ENCODE measurements at regions not wholly inside any gene's neighbourhood (a gene's known extent, or its start where the extent isn't known, plus 50 kb on each side); places are given as distances from the start of the nearest gene placed in this dataset.
"Not testable (repeated sequence)": the region's sequence is repeated elsewhere in the genome, so short reads cannot be mapped to it uniquely, and the experiment has no call there.

- H3K27me3 ChIP-seq (ENCODE audit: control insufficient read depth, low read length); H3K36me3 ChIP-seq (ENCODE audit: control insufficient read depth, low read length); H3K9me3 ChIP-seq (ENCODE audit: control insufficient read depth, insufficient read depth, low read length); H4K20me1 ChIP-seq (ENCODE audit: control insufficient read depth, insufficient read depth, low read depth, low read length); H3K9me2 ChIP-seq (replicated peaks; ENCODE audit: control insufficient read depth, low read length); H3F3A ChIP-seq (ENCODE audit: control insufficient read depth, insufficient read depth); H3K4me1 ChIP-seq (ENCODE audit: control insufficient read depth, low read length); H3K4me3 ChIP-seq (ENCODE audit: low read length); H3K4me2 ChIP-seq (ENCODE audit: low read length); H3K27ac ChIP-seq (ENCODE audit: low read depth, low read length); H3K79me2 ChIP-seq (ENCODE audit: control insufficient read depth, low read length): not testable (repeated sequence)
These were observed 64.4 kb downstream of the TMEM200C start for GRCh38 chr18:5830902-5831301.

GRCh38 chr18:5828913-5829312, 66.4 kb downstream of the TMEM200C start:
- no peak overlapping the region for H3K27ac ChIP-seq (ENCODE audit: low read depth, low read length)
- TF ChIP-seq CTCF (IDR thresholded peaks at IDR 0.05; ENCODE audit: low read depth, low read length, poor library complexity, severe bottlenecking) (no peak), EZH2phosphoT487 (IDR thresholded peaks at IDR 0.05; ENCODE audit: borderline replicate concordance, low read length) (no peak)
- H3K27me3 ChIP-seq (ENCODE audit: control insufficient read depth, low read length) = no peaks in the 10 kb centered on the region
- H3K9me3 ChIP-seq (ENCODE audit: control insufficient read depth, insufficient read depth, low read length) = no peaks in the 10 kb centered on the region
- no peaks in the 10 kb centered on the region for H3K9me2 ChIP-seq (replicated peaks; ENCODE audit: control insufficient read depth, low read length)
- H3K4me2 ChIP-seq (ENCODE audit: low read length) = no peak overlapping the region
- H3K36me3 ChIP-seq (ENCODE audit: control insufficient read depth, low read length) = no peaks in the 10 kb centered on the region
- no peaks in the 10 kb centered on the region for H3F3A ChIP-seq (ENCODE audit: control insufficient read depth, insufficient read depth)
- H3K79me2 ChIP-seq (ENCODE audit: control insufficient read depth, low read length) = no peaks in the 10 kb centered on the region
- no peak overlapping the region for H3K4me3 ChIP-seq (ENCODE audit: low read length)
- H4K20me1 ChIP-seq (ENCODE audit: control insufficient read depth, insufficient read depth, low read depth, low read length) = no peaks in the 10 kb centered on the region
- H3K4me1 ChIP-seq (ENCODE audit: control insufficient read depth, low read length) = no peaks in the 10 kb centered on the region

- H4K20me1 ChIP-seq (ENCODE audit: control insufficient read depth, insufficient read depth, low read depth, low read length) = no peaks in the 10 kb centered on the region
- H3K36me3 ChIP-seq (ENCODE audit: control insufficient read depth, low read length) = no peaks in the 10 kb centered on the region
- no peaks in the 10 kb centered on the region for H3F3A ChIP-seq (ENCODE audit: control insufficient read depth, insufficient read depth)
- no peak overlapping the region for H3K27ac ChIP-seq (ENCODE audit: low read depth, low read length)
- no peaks in the 10 kb centered on the region for H3K79me2 ChIP-seq (ENCODE audit: control insufficient read depth, low read length)
- no peaks in the 10 kb centered on the region for H3K9me3 ChIP-seq (ENCODE audit: control insufficient read depth, insufficient read depth, low read length)
- no peaks in the 10 kb centered on the region for H3K4me1 ChIP-seq (ENCODE audit: control insufficient read depth, low read length)
- H3K4me3 ChIP-seq (ENCODE audit: low read length) = no peak overlapping the region
- H3K9me2 ChIP-seq (replicated peaks; ENCODE audit: control insufficient read depth, low read length) = no peaks in the 10 kb centered on the region
- TF ChIP-seq EZH2phosphoT487 (IDR thresholded peaks at IDR 0.05; ENCODE audit: borderline replicate concordance, low read length) (no peak), CTCF (IDR thresholded peaks at IDR 0.05; ENCODE audit: low read depth, low read length, poor library complexity, severe bottlenecking) (no peak)
- no peaks in the 10 kb centered on the region for H3K27me3 ChIP-seq (ENCODE audit: control insufficient read depth, low read length)
- H3K4me2 ChIP-seq (ENCODE audit: low read length) = no peak overlapping the region
These were observed 69.7 kb downstream of the TMEM200C start for GRCh38 chr18:5825663-5826062.

GRCh38 chr18:5824370-5824984, 70.8 kb downstream of the TMEM200C start:
- Histone ChIP-seq H4K20me1 (ENCODE audit: control insufficient read depth, insufficient read depth, low read depth, low read length) (no peaks in the 10 kb centered on the region), H3K4me2 (ENCODE audit: low read length) (no peak overlapping the region), H3K27ac (ENCODE audit: low read depth, low read length) (no peak overlapping the region), H3F3A (ENCODE audit: control insufficient read depth, insufficient read depth) (no peaks in the 10 kb centered on the region), H3K27me3 (ENCODE audit: control insufficient read depth, low read length) (no peaks in the 10 kb centered on the region), H3K9me2 (replicated peaks; ENCODE audit: control insufficient read depth, low read length) (no peaks in the 10 kb centered on the region), H3K4me1 (ENCODE audit: control insufficient read depth, low read length) (no peaks in the 10 kb centered on the region), H3K4me3 (ENCODE audit: low read length) (no peak overlapping the region), H3K9me3 (ENCODE audit: control insufficient read depth, insufficient read depth, low read length) (no peaks in the 10 kb centered on the region), H3K79me2 (ENCODE audit: control insufficient read depth, low read length) (no peaks in the 10 kb centered on the region), H3K36me3 (ENCODE audit: control insufficient read depth, low read length) (no peaks in the 10 kb centered on the region)
- no peak for TF ChIP-seq EZH2phosphoT487 (IDR thresholded peaks at IDR 0.05; ENCODE audit: borderline replicate concordance, low read length)
- TF ChIP-seq CTCF (IDR thresholded peaks at IDR 0.05; ENCODE audit: low read depth, low read length, poor library complexity, severe bottlenecking) = no peak

Measured in DOHH2 (cell line).